HG03280 (cell line): ENCODE measurements at regions not wholly inside any gene's neighbourhood (a gene's known extent, or its start where the extent isn't known, plus 50 kb on each side); places are given as distances from the start of the nearest gene placed in this dataset.
A peak's percentile ranks its signal among the peaks of the same experiment; 100 is the strongest.

Experiments
- ATAC-seq: cut with Tn5 transposase; IDR thresholded peaks from one replicate; pipeline ENCODE4 v1.9.1; 2021; ENCODE audit warnings: mild to moderate bottlenecking, moderate library complexity; ENCODE audit not compliant: unreplicated experiment

- ATAC-seq, result no peak
Measured at GRCh38 chr12:13318231-13319015, 121.9 kb downstream of the EMP1 start.

- ATAC-seq, result no peak
Measured at GRCh38 chr12:13316587-13317246, 120.2 kb downstream of the EMP1 start.

GRCh38 chr12:13313886-13314285 lies 117.4 kb downstream of the EMP1 start:
- ATAC-seq, result no peak

- ATAC-seq, result no peak
Measured at GRCh38 chr12:13311551-13311950, 115.0 kb downstream of the EMP1 start.

GRCh38 chr12:13307143-13307816 lies 110.8 kb downstream of the EMP1 start:
- no peak for ATAC-seq

- ATAC-seq, result no peak
Measured at GRCh38 chr12:13304924-13305323, 108.4 kb downstream of the EMP1 start.

- no peak for ATAC-seq
Measured at GRCh38 chr12:13299457-13299856, 102.9 kb downstream of the EMP1 start.

GRCh38 chr12:13293096-13293495 lies 96.6 kb downstream of the EMP1 start:
- ATAC-seq, result no peak

GRCh38 chr12:13289653-13290289 lies 93.2 kb downstream of the EMP1 start:
- no peak for ATAC-seq

GRCh38 chr12:13288937-13289652 lies 92.6 kb downstream of the EMP1 start:
- no peak for ATAC-seq

GRCh38 chr12:13288501-13288900 lies 92.0 kb downstream of the EMP1 start:
- ATAC-seq, result no peak

GRCh38 chr12:13283867-13284266 lies 87.3 kb downstream of the EMP1 start:
- no peak for ATAC-seq

GRCh38 chr12:13282861-13283260 lies 86.3 kb downstream of the EMP1 start:
- no peak for ATAC-seq

GRCh38 chr12:13278249-13278787 lies 81.8 kb downstream of the EMP1 start:
- ATAC-seq, result peak; percentile 66

GRCh38 chr12:13277293-13277692 lies 80.8 kb downstream of the EMP1 start:
- ATAC-seq, result no peak

GRCh38 chr12:13275241-13276085 lies 78.9 kb downstream of the EMP1 start:
- ATAC-seq, result no peak

GRCh38 chr12:13273850-13274249 lies 77.3 kb downstream of the EMP1 start:
- no peak for ATAC-seq

GRCh38 chr12:13273097-13273496 lies 76.6 kb downstream of the EMP1 start:
- no peak for ATAC-seq

GRCh38 chr12:13270817-13271216 lies 74.3 kb downstream of the EMP1 start:
- no peak for ATAC-seq
